Upper lobe of left lung (tissue), 4 donors: ENCODE measurements at regions not wholly inside any gene's neighbourhood (a gene's known extent, or its start where the extent isn't known, plus 50 kb on each side); places are given as distances from the start of the nearest gene placed in this dataset.

Source experiments
- POLR2A ChIP-seq, 4 donors: fragments of 450-650 bp; IDR thresholded peaks; one replicate each; pipeline ENCODE4 v1.5.1; 2016 to 2017; ENCODE audit warnings: antibody characterized with exemption in 4 of 4, mild to moderate bottlenecking in 2 of 4
- POLR2AphosphoS5 ChIP-seq, 2 donors: sonication (generic); formaldehyde crosslinking; IDR thresholded peaks; one replicate each; pipeline ENCODE4 v1.5.1; 2017; ENCODE audit warnings: antibody characterized with exemption in 2 of 2
- TF ChIP-seq, protein P1 (sequence below), 6 experiments: fragments of 450-650 bp in 4 of 6; fragments of 200-600 bp in 2 of 6; sonication (generic) in 2 of 6; IDR thresholded peaks; one replicate each; pipeline ENCODE4 v1.5.1; 2016 to 2019; ENCODE audit warnings: antibody characterized with exemption in 6 of 6

DNA sequence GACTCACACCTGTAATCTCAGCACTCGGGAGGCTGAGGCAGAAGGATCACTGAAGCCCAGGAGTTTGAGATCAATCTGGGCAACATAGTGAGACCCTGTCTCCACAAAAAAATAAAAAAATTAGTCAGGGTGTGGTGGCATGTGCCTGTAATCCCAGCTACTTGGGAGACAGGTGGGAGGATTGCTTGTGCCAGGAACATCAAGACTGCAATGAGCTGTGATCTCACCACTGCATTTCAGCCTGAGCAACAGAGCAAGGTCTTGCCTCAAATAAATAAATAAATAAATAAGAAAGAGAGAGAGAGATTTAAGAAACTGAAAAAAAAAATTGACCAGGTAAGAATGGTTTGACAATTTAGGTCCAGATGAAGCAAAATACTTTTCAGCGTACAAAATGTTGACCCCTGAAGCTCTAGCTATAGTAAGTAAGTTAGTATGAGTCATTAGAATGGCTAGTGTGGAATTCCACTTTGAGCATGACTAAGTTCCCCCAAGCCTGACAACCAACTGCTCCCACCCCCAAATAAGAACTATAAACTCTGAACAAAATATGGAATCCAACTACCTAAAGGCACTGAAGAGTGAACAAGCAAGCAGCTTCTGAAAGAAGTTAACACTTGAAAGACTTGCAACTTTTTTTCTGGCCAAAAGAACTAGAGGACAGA, 217.8 kb upstream of the TLE4 start:
- TF ChIP-seq POLR2A (IDR thresholded peaks at IDR 0.05), result no peak
- TF ChIP-seq, protein P1, sequence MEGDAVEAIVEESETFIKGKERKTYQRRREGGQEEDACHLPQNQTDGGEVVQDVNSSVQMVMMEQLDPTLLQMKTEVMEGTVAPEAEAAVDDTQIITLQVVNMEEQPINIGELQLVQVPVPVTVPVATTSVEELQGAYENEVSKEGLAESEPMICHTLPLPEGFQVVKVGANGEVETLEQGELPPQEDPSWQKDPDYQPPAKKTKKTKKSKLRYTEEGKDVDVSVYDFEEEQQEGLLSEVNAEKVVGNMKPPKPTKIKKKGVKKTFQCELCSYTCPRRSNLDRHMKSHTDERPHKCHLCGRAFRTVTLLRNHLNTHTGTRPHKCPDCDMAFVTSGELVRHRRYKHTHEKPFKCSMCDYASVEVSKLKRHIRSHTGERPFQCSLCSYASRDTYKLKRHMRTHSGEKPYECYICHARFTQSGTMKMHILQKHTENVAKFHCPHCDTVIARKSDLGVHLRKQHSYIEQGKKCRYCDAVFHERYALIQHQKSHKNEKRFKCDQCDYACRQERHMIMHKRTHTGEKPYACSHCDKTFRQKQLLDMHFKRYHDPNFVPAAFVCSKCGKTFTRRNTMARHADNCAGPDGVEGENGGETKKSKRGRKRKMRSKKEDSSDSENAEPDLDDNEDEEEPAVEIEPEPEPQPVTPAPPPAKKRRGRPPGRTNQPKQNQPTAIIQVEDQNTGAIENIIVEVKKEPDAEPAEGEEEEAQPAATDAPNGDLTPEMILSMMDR (IDR thresholded peaks at IDR 0.05), result no peak
- TF ChIP-seq POLR2AphosphoS5 (IDR thresholded peaks at IDR 0.05), result no peak
